ENCODE measurements at regions not wholly inside any gene's neighbourhood (a gene's known extent, or its start where the extent isn't known, plus 50 kb on each side); places are given as distances from the start of the nearest gene placed in this dataset.

DNA sequence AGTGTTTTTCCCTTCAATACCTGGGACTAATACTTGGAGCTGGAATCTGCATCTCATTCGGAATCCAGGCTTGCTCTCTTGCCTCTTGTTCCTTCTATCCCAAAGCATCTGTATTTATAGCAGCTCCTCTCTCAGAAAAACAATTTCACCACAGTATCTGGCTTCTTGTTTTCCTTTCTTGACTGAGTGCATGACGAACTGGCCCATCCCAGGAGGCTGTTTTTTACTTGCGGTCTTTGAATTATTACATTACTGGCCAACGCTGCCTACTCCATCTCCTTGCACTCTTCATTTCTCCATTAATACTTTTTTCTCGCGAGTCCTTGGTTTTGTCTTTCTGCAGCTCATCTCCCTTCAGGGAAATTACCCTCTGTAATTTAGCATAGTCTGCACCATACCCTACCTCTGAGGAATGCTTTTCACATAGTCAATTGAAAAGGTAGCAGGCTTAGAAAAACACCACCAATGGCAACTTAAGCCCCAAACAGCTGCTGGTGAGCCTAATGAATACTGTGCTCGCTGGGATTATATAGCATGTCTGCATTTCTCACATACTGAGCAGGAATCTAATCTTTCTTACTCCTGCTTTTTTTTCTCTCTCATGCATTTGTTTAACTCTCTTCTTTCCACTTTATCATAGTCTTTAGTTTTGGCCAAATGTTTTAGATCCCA, 277.4 kb upstream of the SESN3 start:
- TF ChIP-seq, protein P1, sequence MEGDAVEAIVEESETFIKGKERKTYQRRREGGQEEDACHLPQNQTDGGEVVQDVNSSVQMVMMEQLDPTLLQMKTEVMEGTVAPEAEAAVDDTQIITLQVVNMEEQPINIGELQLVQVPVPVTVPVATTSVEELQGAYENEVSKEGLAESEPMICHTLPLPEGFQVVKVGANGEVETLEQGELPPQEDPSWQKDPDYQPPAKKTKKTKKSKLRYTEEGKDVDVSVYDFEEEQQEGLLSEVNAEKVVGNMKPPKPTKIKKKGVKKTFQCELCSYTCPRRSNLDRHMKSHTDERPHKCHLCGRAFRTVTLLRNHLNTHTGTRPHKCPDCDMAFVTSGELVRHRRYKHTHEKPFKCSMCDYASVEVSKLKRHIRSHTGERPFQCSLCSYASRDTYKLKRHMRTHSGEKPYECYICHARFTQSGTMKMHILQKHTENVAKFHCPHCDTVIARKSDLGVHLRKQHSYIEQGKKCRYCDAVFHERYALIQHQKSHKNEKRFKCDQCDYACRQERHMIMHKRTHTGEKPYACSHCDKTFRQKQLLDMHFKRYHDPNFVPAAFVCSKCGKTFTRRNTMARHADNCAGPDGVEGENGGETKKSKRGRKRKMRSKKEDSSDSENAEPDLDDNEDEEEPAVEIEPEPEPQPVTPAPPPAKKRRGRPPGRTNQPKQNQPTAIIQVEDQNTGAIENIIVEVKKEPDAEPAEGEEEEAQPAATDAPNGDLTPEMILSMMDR (IDR thresholded peaks at IDR 0.05), result no peak
- no peak for TF ChIP-seq POLR2A (IDR thresholded peaks at IDR 0.05)

Data from right lobe of liver (tissue), 4 donors.